NCI-H69 (cell line): ENCODE measurements at regions not wholly inside any gene's neighbourhood (a gene's known extent, or its start where the extent isn't known, plus 50 kb on each side); places are given as distances from the start of the nearest gene placed in this dataset.
A peak's percentile ranks its signal among the peaks of the same experiment; 100 is the strongest.

Experiments
- DNase-seq: peaks from one replicate; lab custom pipeline; 2025; lab: John Stamatoyannopoulos, UW

- peak; percentile 89 for DNase-seq
These were observed 64.4 kb upstream of the TM9SF2 start for GRCh38 chr13:99436686-99437416.

GRCh38 chr13:99439048-99439447 is 62.2 kb upstream of the TM9SF2 start:
- peak; percentile 13 for DNase-seq

- peak; percentile 18 for DNase-seq
These were observed 61.2 kb upstream of the TM9SF2 start for GRCh38 chr13:99439850-99440604.

- DNase-seq = peak; percentile 69
These were observed 58.9 kb upstream of the TM9SF2 start for GRCh38 chr13:99442273-99442895.

- peak; percentile 47 for DNase-seq
These were observed 55.0 kb upstream of the TM9SF2 start for GRCh38 chr13:99446242-99446641.

GRCh38 chr13:99448546-99448945 is 52.7 kb upstream of the TM9SF2 start:
- no peak for DNase-seq

- no peak for DNase-seq
These were observed 50.9 kb upstream of the TM9SF2 start for GRCh38 chr13:99450416-99450815.
